Adrenal gland (tissue), 9 donors: ENCODE measurements at regions not wholly inside any gene's neighbourhood (a gene's known extent, or its start where the extent isn't known, plus 50 kb on each side); places are given as distances from the start of the nearest gene placed in this dataset.
"Not testable (repeated sequence)": the region's sequence is repeated elsewhere in the genome, so short reads cannot be mapped to it uniquely, and the experiment has no call there.

Experiments
- DNase-seq, 7 donors: peaks; one replicate each; pipeline ENCODE4 v3.0.0-alpha.2; 2019 to 2020
- H3K27ac ChIP-seq, 5 donors: fragments of 200-600 bp; sonication (generic) in 4 of 5; 1 replicate in 3 of 5; 2 replicates in 2 of 5; pipeline versions ENCODE4 v1.5.1 to v1.8.0; 2016 to 2020; ENCODE audit warnings: mild to moderate bottlenecking in 1 of 5
- H3K27me3 ChIP-seq: fragments of 200-600 bp; 2 replicates; pipeline ENCODE4 v1.8.0; 2021
- H3K36me3 ChIP-seq, 2 donors: fragments of 200-600 bp; replicated peaks in 1 of 2; 1 replicate in 1 of 2; 2 replicates in 1 of 2; pipeline versions ENCODE4 v1.5.1 to v1.8.0; 2018 to 2022
- H3K4me1 ChIP-seq, 2 donors: fragments of 200-600 bp; replicated peaks in 1 of 2; 1 replicate in 1 of 2; 2 replicates in 1 of 2; pipeline versions ENCODE4 v1.5.1 to v1.8.0; 2018 to 2021
- H3K4me3 ChIP-seq, 4 donors: fragments of 200-600 bp; sonication (generic) in 3 of 4; one replicate each; pipeline ENCODE4 v1.5.1; 2016 to 2018
- H3K9me3 ChIP-seq, 3 donors: fragments of 200-600 bp; sonication (generic) in 1 of 3; replicated peaks in 1 of 3; 1 replicate in 2 of 3; 2 replicates in 1 of 3; pipeline versions ENCODE4 v1.5.1 to v1.8.0; 2016 to 2021
- CTCF ChIP-seq, 6 experiments: fragments of 450-650 bp in 4 of 6; fragments of 200-600 bp in 2 of 6; sonication (generic) in 1 of 6; IDR thresholded peaks; 1 replicate in 5 of 6; 2 replicates in 1 of 6; pipeline versions ENCODE4 v1.5.1 to v1.8.0; 2016 to 2021; ENCODE audit warnings: antibody characterized with exemption in 6 of 6, mild to moderate bottlenecking in 2 of 6, moderate library complexity in 1 of 6
- POLR2A ChIP-seq, 2 donors: fragments of 450-650 bp; IDR thresholded peaks; one replicate each; pipeline ENCODE4 v1.6.1; 2017; ENCODE audit warnings: antibody characterized with exemption in 2 of 2, mild to moderate bottlenecking in 2 of 2, moderate library complexity in 1 of 2
- WGBS, 4 donors: extraction: QIAGEN DNeasy Blood & Tissue Kit in 2 of 4; methylation state at CpG; one replicate each; pipeline versions ENCODE4 v1.1.5 to v1.1.7; 2013 to 2017; 5-methylcytosine and 5-hydroxymethylcytosine counted together
- intact Hi-C, 2 donors: fragments of 100-400 bp; cut with DNase I; formaldehyde crosslinking; loops; one replicate each; pipeline versions ENCODE4 v1.14.1 to v1.15.0; 2022 to 2023
- donor health status: healthy with polysubstance abuse.
- donor health status: Bipolar disorder and iron deficiency.
- donor health status: DM: yes; HTN: yes; CAD: no.
- donor health status: DM: no; HTN: no; CAD: no.
- donor health status: DM: no; HTN: no; CAD: no.

DNA sequence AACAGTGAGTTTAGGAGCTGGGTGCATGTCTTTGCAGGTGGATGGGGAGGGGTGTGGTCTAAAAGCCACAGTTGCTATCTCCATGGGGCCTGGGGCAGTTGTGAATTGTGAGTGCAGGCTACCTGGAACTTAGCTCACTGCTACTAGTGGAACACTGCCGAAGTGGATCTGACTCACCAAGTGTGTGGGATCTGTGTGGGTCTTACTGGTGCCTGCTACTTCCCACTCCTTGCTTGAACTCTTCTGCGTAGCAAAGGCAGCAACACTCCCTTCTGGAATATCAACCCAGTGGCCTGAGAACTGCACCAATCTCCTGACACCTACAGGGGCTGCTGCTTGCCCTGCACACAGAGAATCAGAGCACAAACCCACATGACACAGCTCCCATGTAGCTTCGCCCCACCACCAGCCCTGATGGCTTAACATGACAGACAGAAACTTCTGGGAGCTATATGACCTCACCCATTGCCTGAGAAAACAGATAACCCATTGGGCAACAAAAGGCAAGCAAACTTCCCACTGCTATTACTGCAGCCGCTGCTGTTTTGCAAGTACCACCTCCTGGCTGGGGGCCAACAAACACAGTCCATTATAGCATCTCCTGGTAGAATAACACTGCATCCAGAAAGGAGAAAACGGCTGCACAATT lies 455.1 kb upstream of the DDX18 start:
- H3K4me1 ChIP-seq = no peaks in the 10 kb centered on the region
- WGBS, 4 donors = 52 to 59% (median 55%) methylated on average over 3 to 5 of the region's 5 CpGs
- H3K9me3 ChIP-seq = no peaks in the 10 kb centered on the region
- intact Hi-C loops = no loop called here
- H3K4me3 ChIP-seq = no peak overlapping the region
- DNase-seq = no peak
- H3K27me3 ChIP-seq = no peaks in the 10 kb centered on the region
- no peak overlapping the region for H3K27ac ChIP-seq
- TF ChIP-seq POLR2A (IDR thresholded peaks at IDR 0.05) (no peak), CTCF (IDR thresholded peaks at IDR 0.05) (no peak)
- H3K36me3 ChIP-seq = no peaks in the 10 kb centered on the region

DNA sequence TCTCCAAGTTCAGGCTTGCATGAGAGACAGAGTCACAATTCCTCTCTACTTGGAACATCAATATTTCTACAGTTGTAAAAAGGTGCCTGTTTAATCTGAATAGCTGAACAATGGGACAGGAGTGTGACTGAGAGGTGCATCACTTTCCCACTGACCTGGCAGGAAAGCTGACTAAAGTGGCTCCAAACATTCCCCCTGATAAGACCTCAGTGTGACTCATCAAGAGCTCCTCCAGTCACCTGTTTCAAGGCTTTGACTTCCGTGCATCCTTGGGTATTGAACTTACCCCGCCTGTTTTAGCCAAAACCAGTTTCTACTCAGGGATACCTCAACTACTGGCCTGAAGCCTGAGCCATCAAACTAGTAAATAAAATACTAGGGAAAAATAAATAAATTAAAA lies 453.9 kb upstream of the DDX18 start:
- intact Hi-C loops = no loop called here
- H3K4me3 ChIP-seq = no peak overlapping the region
- H3K27ac ChIP-seq = no peak overlapping the region
- 74 to 91% (median 77%) methylated on average over 2 of the region's 2 CpGs for WGBS, 4 donors
- DNase-seq = no peak
- H3K9me3 ChIP-seq = no peaks in the 10 kb centered on the region
- H3K27me3 ChIP-seq = no peaks in the 10 kb centered on the region
- no peaks in the 10 kb centered on the region for H3K36me3 ChIP-seq
- no peaks in the 10 kb centered on the region for H3K4me1 ChIP-seq
- TF ChIP-seq POLR2A (IDR thresholded peaks at IDR 0.05) (no peak), CTCF (IDR thresholded peaks at IDR 0.05) (no peak)

DNA sequence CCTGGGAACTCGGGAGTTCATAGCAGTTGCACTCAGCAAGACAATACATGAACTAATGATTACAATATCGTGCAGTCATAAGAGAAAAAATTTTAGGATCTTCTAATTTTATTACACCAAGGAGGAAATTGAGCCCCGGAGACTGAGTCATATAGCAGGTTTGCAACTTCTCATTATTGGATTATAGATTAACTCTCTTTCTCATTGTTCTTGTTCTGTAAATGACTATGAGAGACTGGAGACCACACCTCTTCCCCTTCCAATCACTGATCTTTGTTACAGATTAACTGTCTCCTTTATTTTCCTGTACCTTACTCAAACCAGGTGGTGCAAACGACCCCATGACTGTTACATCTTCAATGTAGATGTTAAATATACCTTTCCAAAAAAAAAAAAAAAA lies 435.8 kb upstream of the DDX18 start:
- H3K4me1 ChIP-seq = no peaks in the 10 kb centered on the region
- intact Hi-C loops = no loop called here
- no peak for DNase-seq
- no peak overlapping the region for H3K27ac ChIP-seq
- WGBS, 4 donors = 56 to 70% (median 63%) methylated on average over 4 of the region's 4 CpGs
- H3K36me3 ChIP-seq = no peaks in the 10 kb centered on the region
- TF ChIP-seq POLR2A (IDR thresholded peaks at IDR 0.05) (no peak), CTCF (IDR thresholded peaks at IDR 0.05) (no peak)
- no peaks in the 10 kb centered on the region for H3K27me3 ChIP-seq
- H3K9me3 ChIP-seq = no peaks in the 10 kb centered on the region
- no peak overlapping the region for H3K4me3 ChIP-seq

GRCh38 chr2:117379928-117380327 lies 434.6 kb upstream of the DDX18 start:
- WGBS, 4 donors = 81 to 86% (median 83%) methylated on average over 4 of the region's 4 CpGs
- DNase-seq = no peak
- intact Hi-C loops = no loop called here
- Histone ChIP-seq H3K4me1 (no peaks in the 10 kb centered on the region), H3K9me3 (no peaks in the 10 kb centered on the region), H3K36me3 (no peaks in the 10 kb centered on the region), H3K27me3 (no peaks in the 10 kb centered on the region), H3K4me3 (no peak overlapping the region), H3K27ac (no peak overlapping the region)
- TF ChIP-seq CTCF (IDR thresholded peaks at IDR 0.05) (no peak), POLR2A (IDR thresholded peaks at IDR 0.05) (no peak)

DNA sequence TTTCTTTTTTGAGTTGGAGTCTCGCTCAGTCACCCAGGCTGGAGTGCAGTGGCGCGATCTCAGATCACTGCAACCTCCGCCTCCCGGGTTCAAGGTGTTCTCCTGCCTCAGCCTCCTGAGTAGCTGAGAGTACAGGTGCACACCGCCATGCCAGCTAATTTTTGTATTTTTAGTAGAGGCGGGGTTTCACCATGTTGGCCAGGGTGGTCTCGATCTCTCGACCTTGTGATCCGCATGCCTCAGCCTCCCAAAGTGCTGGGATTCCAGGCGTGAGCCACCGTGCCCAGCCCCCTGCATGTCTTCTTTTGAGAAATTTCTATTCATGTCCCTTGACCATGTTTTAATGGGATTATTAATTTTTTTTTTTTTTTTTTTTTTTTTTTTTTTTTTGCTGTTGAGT lies 430.5 kb upstream of the DDX18 start:
- H3K36me3 ChIP-seq, H3K27ac ChIP-seq, H3K4me1 ChIP-seq, H3K9me3 ChIP-seq, intact Hi-C loops, H3K27me3 ChIP-seq, H3K4me3 ChIP-seq, DNase-seq: not testable (repeated sequence)
- 87 to 95% (median 94%) methylated on average over 12 of the region's 12 CpGs for WGBS, 4 donors
